H9 (cell line): ENCODE measurements at regions not wholly inside any gene's neighbourhood (a gene's known extent, or its start where the extent isn't known, plus 50 kb on each side); places are given as distances from the start of the nearest gene placed in this dataset.

Experiments used
- DNase-seq: peaks from one replicate; pipeline ENCODE4 v3.0.0-alpha.2; 2017
- H2AFZ ChIP-seq: one replicate; pipeline ENCODE4 v1.6.1; 2013; ENCODE audit warnings: mild to moderate bottlenecking, low read length, control low read depth, moderate library complexity
- H2AK5ac ChIP-seq: 2 replicates; pipeline ENCODE4 v1.6.1; 2013; ENCODE audit warnings: low read length, control low read depth, mixed read lengths; ENCODE audit not compliant: insufficient read length
- H2BK120ac ChIP-seq: one replicate; pipeline ENCODE4 v1.6.1; 2013; ENCODE audit warnings: low read depth, mild to moderate bottlenecking, low read length, control low read depth, inconsistent platforms; ENCODE audit not compliant: poor library complexity, severe bottlenecking
- H2BK12ac ChIP-seq: 2 replicates; pipeline ENCODE4 v1.6.1; 2013; ENCODE audit warnings: low read length, control low read depth, mixed read lengths, low read depth; ENCODE audit not compliant: insufficient read length
- H2BK15ac ChIP-seq: 2 replicates; pipeline ENCODE4 v1.6.1; 2013; ENCODE audit warnings: low read depth, low read length, control low read depth
- H2BK20ac ChIP-seq: one replicate; pipeline ENCODE4 v1.6.1; 2013; ENCODE audit warnings: low read depth, mild to moderate bottlenecking, low read length, control low read depth, inconsistent platforms; ENCODE audit not compliant: poor library complexity, severe bottlenecking
- H2BK5ac ChIP-seq: 2 replicates; pipeline ENCODE4 v1.6.1; 2013; ENCODE audit warnings: low read length, control low read depth, mixed read lengths; ENCODE audit not compliant: insufficient read length
- H3K14ac ChIP-seq: 2 replicates; pipeline ENCODE4 v1.6.1; 2013; ENCODE audit warnings: low read length, control low read depth; ENCODE audit not compliant: insufficient read depth
- H3K18ac ChIP-seq: 2 replicates; pipeline ENCODE4 v1.6.1; 2013; ENCODE audit warnings: low read depth, mild to moderate bottlenecking, mixed read lengths, low read length, control low read depth; ENCODE audit not compliant: insufficient read length
- H3K23ac ChIP-seq: 2 replicates; pipeline ENCODE4 v1.6.1; 2013; ENCODE audit warnings: low read length, control low read depth, mixed read lengths, low read depth; ENCODE audit not compliant: insufficient read length
- H3K23me2 ChIP-seq: 2 replicates; pipeline ENCODE4 v1.6.1; 2013; ENCODE audit warnings: low read depth, mild to moderate bottlenecking, mixed read lengths, low read length, control low read depth; ENCODE audit not compliant: insufficient read length, poor library complexity, severe bottlenecking
- H3K27ac ChIP-seq: 2 replicates; pipeline ENCODE4 v1.5.1; 2013; ENCODE audit warnings: low read length, control low read depth, mixed read lengths, low read depth; ENCODE audit not compliant: insufficient read length
- H3K27me3 ChIP-seq: 2 replicates; pipeline ENCODE4 v1.6.1; 2013; ENCODE audit warnings: low read length, control low read depth, inconsistent platforms; ENCODE audit not compliant: insufficient read depth
- H3K4ac ChIP-seq: 2 replicates; pipeline ENCODE4 v1.6.1; 2013; ENCODE audit warnings: low read depth, mild to moderate bottlenecking, control low read depth, inconsistent platforms, low read length, moderate library complexity
- H3K4me1 ChIP-seq: 2 replicates; pipeline ENCODE4 v1.6.1; 2013; ENCODE audit warnings: low read length, control low read depth, inconsistent platforms; ENCODE audit not compliant: insufficient read depth
- H3K4me2 ChIP-seq: 2 replicates; pipeline ENCODE4 v1.6.1; 2013; ENCODE audit warnings: low read length, control low read depth, mixed read lengths; ENCODE audit not compliant: insufficient read length, insufficient read depth
- H3K56ac ChIP-seq: 2 replicates; pipeline ENCODE4 v1.6.1; 2013; ENCODE audit warnings: low read depth, mild to moderate bottlenecking, mixed read lengths, low read length, control low read depth; ENCODE audit not compliant: insufficient read length
- H3K79me1 ChIP-seq: 2 replicates; pipeline ENCODE4 v1.6.1; 2013; ENCODE audit warnings: low read depth, mild to moderate bottlenecking, moderate library complexity, low read length, control low read depth, inconsistent platforms; ENCODE audit not compliant: insufficient read depth, poor library complexity, severe bottlenecking
- H3K79me2 ChIP-seq: 2 replicates; pipeline ENCODE4 v1.6.1; 2013; ENCODE audit warnings: low read length, control low read depth, inconsistent platforms; ENCODE audit not compliant: insufficient read depth
- H3K9ac ChIP-seq: 2 replicates; pipeline ENCODE4 v1.6.1; 2013; ENCODE audit warnings: low read length, control low read depth, mixed read lengths; ENCODE audit not compliant: insufficient read length; ENCODE audit errors: extremely low read depth
- H3K9me3 ChIP-seq: one replicate; pipeline ENCODE4 v1.6.1; 2013; ENCODE audit warnings: low read depth, low read length, inconsistent platforms; ENCODE audit not compliant: control insufficient read depth
- H3T11ph ChIP-seq: one replicate; pipeline ENCODE4 v1.6.1; 2013; ENCODE audit warnings: mild to moderate bottlenecking, low read length, control low read depth, inconsistent platforms
- H4K20me1 ChIP-seq: one replicate; pipeline ENCODE4 v1.6.1; 2013; ENCODE audit not compliant: control insufficient read depth, insufficient read length, insufficient read depth
- H4K5ac ChIP-seq: 2 replicates; pipeline ENCODE4 v1.6.1; 2013; ENCODE audit warnings: low read depth, mild to moderate bottlenecking, mixed read lengths, low read length, control low read depth; ENCODE audit not compliant: insufficient read length
- H4K8ac ChIP-seq: replicated peaks from 2 replicates; pipeline ENCODE4 v1.6.1; 2013; ENCODE audit warnings: low read length, control low read depth, mixed read lengths, low read depth; ENCODE audit not compliant: insufficient read length
- H4K91ac ChIP-seq: 2 replicates; pipeline ENCODE4 v1.6.1; 2013; ENCODE audit warnings: low read depth, mild to moderate bottlenecking, moderate library complexity, mixed read lengths, low read length, control low read depth; ENCODE audit not compliant: insufficient read length
- H3K27ac Mint-ChIP-seq, 3 experiments: 2 replicates in 2 of 3; 3 replicates in 1 of 3; pipeline ENCODE4 v1.8.0; 2020 to 2021; ENCODE audit warnings: mixed read lengths in 3 of 3, mild to moderate bottlenecking in 1 of 3, moderate library complexity in 1 of 3
- H3K27me3 Mint-ChIP-seq: 2 replicates; pipeline ENCODE4 v1.8.0; 2021; ENCODE audit warnings: low read depth, mild to moderate bottlenecking, moderate library complexity, mixed read lengths
- H3K36me3 Mint-ChIP-seq, 3 experiments: 2 replicates in 2 of 3; 3 replicates in 1 of 3; pipeline ENCODE4 v1.8.0; 2020 to 2021; ENCODE audit warnings: low read depth in 3 of 3, mixed read lengths in 3 of 3; ENCODE audit not compliant: insufficient read depth in 1 of 3
- H3K4me1 Mint-ChIP-seq, 2 experiments: 2 replicates each; pipeline ENCODE4 v1.8.0; 2020; ENCODE audit warnings: mixed read lengths in 2 of 2
- H3K4me3 Mint-ChIP-seq, 2 experiments: 2 replicates in 1 of 2; 3 replicates in 1 of 2; pipeline ENCODE4 v1.8.0; 2020 to 2021; ENCODE audit warnings: mild to moderate bottlenecking in 2 of 2, mixed read lengths in 2 of 2, moderate library complexity in 1 of 2
- H3K9me3 Mint-ChIP-seq, 2 experiments: 2 replicates in 1 of 2; 3 replicates in 1 of 2; pipeline ENCODE4 v1.8.0; 2020; ENCODE audit warnings: mild to moderate bottlenecking in 2 of 2, mixed read lengths in 2 of 2, moderate library complexity in 1 of 2
- CTCF ChIP-seq: fragments of 200-600 bp; sonication (generic); conservative IDR thresholded peaks from 3 replicates; pipeline ENCODE4 v1.8.0; 2021; ENCODE audit warnings: antibody characterized with exemption, mild to moderate bottlenecking
- WGBS: extraction: QIAGEN DNeasy Blood & Tissue Kit; methylation state at CpG from one replicate; pipeline ENCODE4 v1.1.7; 2013; ENCODE audit warnings: missing lambda C conversion rate, low lambda C conversion rate, mixed read lengths; ENCODE audit not compliant: insufficient read length; ENCODE audit errors: extremely low coverage; 5-methylcytosine and 5-hydroxymethylcytosine counted together

- Histone ChIP-seq H3K23ac (no peak overlapping the region), H3K9ac (no peak overlapping the region), H3K79me1 (no peaks in the 10 kb centered on the region), H3T11ph (peak overlapping the region; percentile 45), H3K23me2 (no peaks in the 10 kb centered on the region), H3K18ac (no peak overlapping the region), H2BK20ac (no peak overlapping the region), H3K79me2 (no peaks in the 10 kb centered on the region), H2BK120ac (no peak overlapping the region), H2AFZ (no peak overlapping the region), H4K91ac (no peak overlapping the region), H3K27ac (no peak overlapping the region), H2AK5ac (no peak overlapping the region), H4K20me1 (no peaks in the 10 kb centered on the region), H3K56ac (no peak overlapping the region), H2BK12ac (no peak overlapping the region), H3K14ac (no peak overlapping the region), H3K4me1 (peaks cover 5% of the 10 kb centered on the region), H4K5ac (no peak overlapping the region), H4K8ac (no peak overlapping the region), H3K27me3 (no peaks in the 10 kb centered on the region), H3K4ac (no peak overlapping the region), H2BK15ac (no peak overlapping the region), H3K4me2 (no peak overlapping the region), H2BK5ac (no peak overlapping the region), H3K9me3 (no peaks in the 10 kb centered on the region)
- Mint-ChIP-seq H3K9me3 (peaks cover 3 to 4% of the 10 kb centered on the region in 2 experiments; a peak in 2 of 5 replicates), H3K36me3 (peaks cover 0 to 9% (median 0%) of the 10 kb centered on the region in 3 experiments; a peak in 3 of 7 replicates), H3K27me3 (no peaks in the 10 kb centered on the region), H3K4me1 (peaks cover 49 to 51% of the 10 kb centered on the region in 2 experiments), H3K4me3 (no peak overlapping the region), H3K27ac (peak overlapping the region; percentile 27 to 90 (median 27); a peak in 5 of 7 replicates)
- TF ChIP-seq CTCF: no peak
- WGBS: no CpG with 5 or more reads among the region's 11 CpGs
- DNase-seq: no peak
Observed at GRCh38 chr10:21387868-21388267, 137.6 kb downstream of the SKIDA1 start.
